Cardiac muscle cell (in vitro differentiated cells and primary cell): ENCODE measurements at regions not wholly inside any gene's neighbourhood (a gene's known extent, or its start where the extent isn't known, plus 50 kb on each side); places are given as distances from the start of the nearest gene placed in this dataset.
A peak's percentile ranks its signal among the peaks of the same experiment; 100 is the strongest.
"Not testable (repeated sequence)": the region's sequence is repeated elsewhere in the genome, so short reads cannot be mapped to it uniquely, and the experiment has no call there.

Experiments used
- DNase-seq, 2 donors: peaks; one replicate each; pipeline versions ENCODE4 v3.0.0 to v3.0.0-alpha.2; 2010 to 2017; ENCODE audit warnings: low read depth in 1 of 2, low spot score in 1 of 2
- H3K27ac ChIP-seq: fragments of 200-600 bp; sonication (generic); 2 replicates; pipeline ENCODE4 v1.5.1; 2016
- H3K27me3 ChIP-seq: fragments of 200-600 bp; sonication (generic); 2 replicates; pipeline ENCODE4 v1.6.0; 2016; ENCODE audit warnings: control low read depth
- H3K36me3 ChIP-seq: fragments of 200-600 bp; sonication (generic); 2 replicates; pipeline ENCODE4 v1.5.1; 2016; ENCODE audit warnings: control low read depth
- H3K4me1 ChIP-seq: fragments of 200-600 bp; sonication (generic); 2 replicates; pipeline ENCODE4 v1.8.1; 2017; ENCODE audit warnings: low read depth, mild to moderate bottlenecking, mixed run types
- H3K4me3 ChIP-seq: fragments of 200-600 bp; sonication (generic); 2 replicates; pipeline ENCODE4 v1.5.1; 2016; ENCODE audit warnings: mild to moderate bottlenecking
- H3K9me3 ChIP-seq: fragments of 200-600 bp; sonication (generic); 2 replicates; pipeline ENCODE4 v1.5.1; 2017; ENCODE audit warnings: low read depth, mild to moderate bottlenecking, control low read depth
- CTCF ChIP-seq: IDR thresholded peaks from 2 replicates; pipeline ENCODE4 v1.5.1; 2012; ENCODE audit warnings: low read depth, mild to moderate bottlenecking, low read length

- Histone ChIP-seq H3K4me3 (no peak overlapping the region), H3K36me3 (no peaks in the 10 kb centered on the region)
- no peak for DNase-seq
These were observed 1004.1 kb upstream of the NRXN1 start for GRCh38 chr2:52036024-52036423.

GRCh38 chr2:52035391-52035790 lies 1003.5 kb upstream of the NRXN1 start:
- H3K4me1 ChIP-seq, result no peaks in the 10 kb centered on the region
- H3K27ac ChIP-seq, result no peak overlapping the region
- no peaks in the 10 kb centered on the region for H3K27me3 ChIP-seq
- H3K4me3 ChIP-seq, result no peak overlapping the region
- no peaks in the 10 kb centered on the region for H3K9me3 ChIP-seq
- no peaks in the 10 kb centered on the region for H3K36me3 ChIP-seq
- DNase-seq, result no peak
- TF ChIP-seq CTCF, result no peak

More at GRCh38 chr2:52036024-52036423, 1004.1 kb upstream of the NRXN1 start:
- H3K9me3 ChIP-seq, result no peaks in the 10 kb centered on the region
- no peak overlapping the region for H3K27ac ChIP-seq
- no peaks in the 10 kb centered on the region for H3K27me3 ChIP-seq
- no peaks in the 10 kb centered on the region for H3K4me1 ChIP-seq
- no peak for TF ChIP-seq CTCF

- peak; percentile 18 for TF ChIP-seq CTCF
- H3K9me3 ChIP-seq, result no peaks in the 10 kb centered on the region
- no peaks in the 10 kb centered on the region for H3K4me1 ChIP-seq
- DNase-seq, result peak in 1 of 2 donors; percentile 12
- H3K27ac ChIP-seq, result no peak overlapping the region
- no peaks in the 10 kb centered on the region for H3K27me3 ChIP-seq
- H3K36me3 ChIP-seq, result no peaks in the 10 kb centered on the region
- no peak overlapping the region for H3K4me3 ChIP-seq
These were observed 1002.8 kb upstream of the NRXN1 start for GRCh38 chr2:52034706-52035105.

GRCh38 chr2:52022006-52022405 lies 990.1 kb upstream of the NRXN1 start:
- TF ChIP-seq CTCF, result no peak
- Histone ChIP-seq H3K9me3 (no peaks in the 10 kb centered on the region), H3K27me3 (no peaks in the 10 kb centered on the region), H3K36me3 (no peaks in the 10 kb centered on the region), H3K4me1 (no peaks in the 10 kb centered on the region), H3K27ac (no peak overlapping the region), H3K4me3 (no peak overlapping the region)
- no peak for DNase-seq

- DNase-seq, result no peak
- Histone ChIP-seq H3K27ac (no peak overlapping the region), H3K27me3 (no peaks in the 10 kb centered on the region), H3K9me3 (no peaks in the 10 kb centered on the region), H3K4me3 (no peak overlapping the region), H3K4me1 (no peaks in the 10 kb centered on the region), H3K36me3 (no peaks in the 10 kb centered on the region)
- no peak for TF ChIP-seq CTCF
These were observed 985.8 kb upstream of the NRXN1 start for GRCh38 chr2:52017646-52018235.

GRCh38 chr2:52006821-52007366 lies 975.0 kb upstream of the NRXN1 start:
- not testable (repeated sequence) for H3K27me3 ChIP-seq, H3K4me1 ChIP-seq, H3K36me3 ChIP-seq, H3K9me3 ChIP-seq, DNase-seq, H3K27ac ChIP-seq, H3K4me3 ChIP-seq
